ENCODE measurements at regions not wholly inside any gene's neighbourhood (a gene's known extent, or its start where the extent isn't known, plus 50 kb on each side); places are given as distances from the start of the nearest gene placed in this dataset.

DNA sequence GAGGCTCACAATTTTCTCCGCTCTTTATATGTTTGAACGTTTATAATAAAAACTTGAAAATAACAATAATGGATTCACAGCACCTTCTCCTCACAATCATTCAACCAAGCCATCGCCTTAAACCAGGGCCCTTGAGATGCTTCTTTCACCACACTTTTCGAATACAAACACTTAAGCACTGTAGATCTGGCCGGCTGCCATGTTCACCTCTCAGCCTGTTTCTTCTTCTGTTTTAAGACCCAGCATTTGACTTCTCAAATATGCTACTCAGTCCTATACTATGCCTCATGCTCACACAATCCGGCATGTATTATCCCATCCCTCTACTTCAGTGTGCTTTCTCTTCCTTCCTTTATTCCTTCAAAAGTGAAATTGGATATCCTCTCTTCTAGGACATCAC, 280.6 kb downstream of the TFEC start:
- Histone ChIP-seq H3K27ac (ENCODE audit: insufficient read depth, low read length) (no peak overlapping the region), H2BK120ac (ENCODE audit: low read depth, low read length) (no peak overlapping the region), H3K18ac (ENCODE audit: low read depth, low read length) (no peak overlapping the region), H3K9me1 (ENCODE audit: insufficient read depth, low read length) (no peaks in the 10 kb centered on the region), H3K4me1 (ENCODE audit: control insufficient read depth, insufficient read depth, low read length) (no peaks in the 10 kb centered on the region), H3K14ac (replicated peaks; ENCODE audit: low read depth, low read length) (no peak overlapping the region), H2AFZ (replicated peaks; ENCODE audit: low read length, poor library complexity) (no peak overlapping the region), H3K79me1 (ENCODE audit: low read depth in 1 of 2, low read length in 2 of 2) (no peaks in the 10 kb centered on the region), H2AK9ac (replicated peaks; ENCODE audit: low read depth, low read length, poor library complexity) (no peak overlapping the region), H3K4ac (ENCODE audit: low read depth, low read length) (no peak overlapping the region), H3K9me3 (ENCODE audit: control insufficient read depth, insufficient read depth, low read length) (no peaks in the 10 kb centered on the region), H3K23ac (ENCODE audit: low read depth, low read length) (no peak overlapping the region), H4K5ac (ENCODE audit: low read depth, low read length) (no peak overlapping the region), H4K8ac (ENCODE audit: low read depth in 2 of 2, low read length in 2 of 2) (no peak overlapping the region), H2BK15ac (ENCODE audit: low read depth, low read length) (no peak overlapping the region), H4K91ac (ENCODE audit: insufficient read depth, low read depth, low read length) (no peak overlapping the region), H2BK5ac (ENCODE audit: low read depth, low read length, poor library complexity, severe bottlenecking) (no peak overlapping the region), H3K4me3 (ENCODE audit: insufficient read depth, low read depth, low read length) (no peak overlapping the region), H3K27me3 (ENCODE audit: control insufficient read depth, insufficient read depth, low read length) (no peaks in the 10 kb centered on the region), H2AK5ac (ENCODE audit: low read depth, low read length) (no peak overlapping the region), H3K4me2 (ENCODE audit: low read depth, low read length) (no peak overlapping the region), H3K9ac (ENCODE audit: low read depth, low read length) (no peak overlapping the region), H3K56ac (ENCODE audit: extremely low read depth, insufficient read depth, low read length) (no peak overlapping the region), H4K20me1 (ENCODE audit: insufficient read depth, low read length) (no peaks in the 10 kb centered on the region), H2BK20ac (ENCODE audit: low read depth, low read length) (no peak overlapping the region), H3K36me3 (ENCODE audit: control insufficient read depth, insufficient read depth, low read length) (no peaks in the 10 kb centered on the region)
- dilution Hi-C loops (cut with HindIII; ENCODE audit: low sequenced_read_pairs, unreplicated experiment): no loop called here
- peak; percentile 0 for DNase-seq
- no peak for ATAC-seq (ENCODE audit: low read depth)
- 66% methylated on average over 3 of the region's 6 CpGs; no CpG with 5 or more reads in 1 of the 2 experiments for WGBS, 2 experiments (ENCODE audit: extremely low coverage in 2 of 2, insufficient read length in 1 of 2)
- in situ Hi-C loops (cut with MboI; ENCODE audit: low sequenced_read_pairs): no loop called here
- intact Hi-C loops (cut with micrococcal nuclease): loop anchor here (5.0 kb wide), 2 partner anchors 633 to 883 kb away; no protein-coding TSS in a partner anchor
- ChIA-PET CTCF (no interaction called here), POLR2A (ENCODE audit: unreplicated experiment) (no interaction called here)
- BruUV-seq (replicated peaks): no TSS peak
- TF ChIP-seq RCOR1 (IDR thresholded peaks at IDR 0.05; ENCODE audit: insufficient replicate concordance, low read length) (no peak), MXI1 (IDR thresholded peaks at IDR 0.05; ENCODE audit: borderline replicate concordance, low read depth, low read length) (no peak), RAD21 (IDR thresholded peaks at IDR 0.05; ENCODE audit: low read length) (no peak), USF2 (IDR thresholded peaks at IDR 0.05; ENCODE audit: low read depth, low read length) (no peak)
- TF ChIP-seq, protein P1, sequence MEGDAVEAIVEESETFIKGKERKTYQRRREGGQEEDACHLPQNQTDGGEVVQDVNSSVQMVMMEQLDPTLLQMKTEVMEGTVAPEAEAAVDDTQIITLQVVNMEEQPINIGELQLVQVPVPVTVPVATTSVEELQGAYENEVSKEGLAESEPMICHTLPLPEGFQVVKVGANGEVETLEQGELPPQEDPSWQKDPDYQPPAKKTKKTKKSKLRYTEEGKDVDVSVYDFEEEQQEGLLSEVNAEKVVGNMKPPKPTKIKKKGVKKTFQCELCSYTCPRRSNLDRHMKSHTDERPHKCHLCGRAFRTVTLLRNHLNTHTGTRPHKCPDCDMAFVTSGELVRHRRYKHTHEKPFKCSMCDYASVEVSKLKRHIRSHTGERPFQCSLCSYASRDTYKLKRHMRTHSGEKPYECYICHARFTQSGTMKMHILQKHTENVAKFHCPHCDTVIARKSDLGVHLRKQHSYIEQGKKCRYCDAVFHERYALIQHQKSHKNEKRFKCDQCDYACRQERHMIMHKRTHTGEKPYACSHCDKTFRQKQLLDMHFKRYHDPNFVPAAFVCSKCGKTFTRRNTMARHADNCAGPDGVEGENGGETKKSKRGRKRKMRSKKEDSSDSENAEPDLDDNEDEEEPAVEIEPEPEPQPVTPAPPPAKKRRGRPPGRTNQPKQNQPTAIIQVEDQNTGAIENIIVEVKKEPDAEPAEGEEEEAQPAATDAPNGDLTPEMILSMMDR (conservative IDR thresholded peaks at IDR 0.05; ENCODE audit: low read depth, low read length): no peak
